GM12892 (cell line): ENCODE measurements at regions not wholly inside any gene's neighbourhood (a gene's known extent, or its start where the extent isn't known, plus 50 kb on each side); places are given as distances from the start of the nearest gene placed in this dataset.

Source experiments
- POLR2A ChIP-seq: IDR thresholded peaks from 2 replicates; pipeline ENCODE4 v1.6.1; 2011; ENCODE audit warnings: low read depth, low read length, control low read depth
- POLR2AphosphoS5 ChIP-seq: IDR thresholded peaks from 2 replicates; pipeline ENCODE4 v1.6.1; 2011; ENCODE audit warnings: low read depth, low read length, control low read depth
- TAF1 ChIP-seq: IDR thresholded peaks from 2 replicates; pipeline ENCODE4 v1.6.1; 2011; ENCODE audit warnings: low read depth, mild to moderate bottlenecking, control low read depth, low read length, borderline replicate concordance

- TF ChIP-seq TAF1 (no peak), POLR2A (no peak), POLR2AphosphoS5 (no peak)
Measured at GRCh38 chr16:64791756-64792155, 330.1 kb downstream of the CDH11 start.
